Psoas muscle (tissue), 7 donors: ENCODE measurements at regions not wholly inside any gene's neighbourhood (a gene's known extent, or its start where the extent isn't known, plus 50 kb on each side); places are given as distances from the start of the nearest gene placed in this dataset.

Source experiments
- ATAC-seq, 4 donors: fragments of 200-7000 bp; cut with Tn5 transposase; one replicate each; pipeline ENCODE4 v1.9.1; 2020; ENCODE audit warnings: moderate library complexity in 3 of 4, mild to moderate bottlenecking in 2 of 4
- DNase-seq, 2 donors: peaks; one replicate each; pipeline ENCODE4 v3.0.0-alpha.2; 2020
- H3K27ac ChIP-seq: fragments of 200-600 bp; one replicate; pipeline ENCODE4 v1.8.0; 2022
- H3K27me3 ChIP-seq, 3 donors: fragments of 200-600 bp in 1 of 3; one replicate each; pipeline versions ENCODE4 v1.6.1 to v1.8.0; 2013 to 2022; ENCODE audit warnings: low read length in 2 of 3, mild to moderate bottlenecking in 2 of 3, moderate library complexity in 1 of 3; ENCODE audit not compliant: insufficient read depth in 3 of 3
- H3K36me3 ChIP-seq, 2 donors: fragments of 200-600 bp in 1 of 2; one replicate each; pipeline versions ENCODE4 v1.6.1 to v1.8.0; 2013 to 2022; ENCODE audit warnings: low read depth in 1 of 2, mild to moderate bottlenecking in 1 of 2, moderate library complexity in 1 of 2; ENCODE audit not compliant: insufficient read depth in 1 of 2
- H3K4me1 ChIP-seq: fragments of 200-600 bp; one replicate; pipeline ENCODE4 v1.8.0; 2022
- H3K4me3 ChIP-seq: fragments of 200-600 bp; one replicate; pipeline ENCODE4 v1.8.0; 2022; ENCODE audit warnings: mild to moderate bottlenecking
- H3K9me3 ChIP-seq: fragments of 200-600 bp; one replicate; pipeline ENCODE4 v1.8.0; 2022
- CTCF ChIP-seq: fragments of 200-600 bp; IDR thresholded peaks from one replicate; pipeline ENCODE4 v1.8.0; 2022; ENCODE audit warnings: antibody characterized with exemption
- WGBS, 3 donors: extraction: QIAGEN DNeasy Blood & Tissue Kit; methylation state at CpG; one replicate each; pipeline versions ENCODE4 v1.1.6 to v1.1.7; 2013; 5-methylcytosine and 5-hydroxymethylcytosine counted together
- intact Hi-C, 2 donors: fragments of 100-400 bp; cut with DNase I; formaldehyde crosslinking; loops; one replicate each; pipeline versions ENCODE4 v1.11.0 to v1.14.2; 2022
- donor health status: healthy with polysubstance abuse.
- donor health status: DM: no; HTN: no; CAD: no; lungs with moderate emphysema.
- donor health status: Bipolar disorder and iron deficiency.
- donor health status: healthy.
- donor health status: DM: yes; HTN: yes; CAD: no.
- donor health status: DM: no; HTN: no; CAD: no.
- donor health status: DM: yes; HTN: yes; CAD: no.

- no peak overlapping the region for H3K4me3 ChIP-seq
- ATAC-seq, result no peak
- H3K27ac ChIP-seq, result no peak overlapping the region
- WGBS, 3 donors, result 89 to 91% (median 90%) methylated on average over 3 of the region's 3 CpGs
- no peaks in the 10 kb centered on the region for H3K36me3 ChIP-seq
- TF ChIP-seq CTCF, result no peak
- H3K27me3 ChIP-seq, result no peaks in the 10 kb centered on the region
- no peaks in the 10 kb centered on the region for H3K9me3 ChIP-seq
- DNase-seq, result no peak
- intact Hi-C loops, result no loop called here
- H3K4me1 ChIP-seq, result no peaks in the 10 kb centered on the region
These were observed 90.3 kb upstream of the FRG1 start for GRCh38 chr4:189850239-189850856.

- no peak for TF ChIP-seq CTCF
- Histone ChIP-seq H3K27ac (no peak overlapping the region), H3K4me3 (no peak overlapping the region), H3K27me3 (no peaks in the 10 kb centered on the region), H3K9me3 (no peaks in the 10 kb centered on the region), H3K36me3 (no peaks in the 10 kb centered on the region), H3K4me1 (no peaks in the 10 kb centered on the region)
- DNase-seq, result no peak
- WGBS, 3 donors, result 74 to 81% (median 76%) methylated on average over 4 of the region's 4 CpGs
- no peak for ATAC-seq
- intact Hi-C loops, result no loop called here
These were observed 82.2 kb upstream of the FRG1 start for GRCh38 chr4:189858435-189858834.

DNA sequence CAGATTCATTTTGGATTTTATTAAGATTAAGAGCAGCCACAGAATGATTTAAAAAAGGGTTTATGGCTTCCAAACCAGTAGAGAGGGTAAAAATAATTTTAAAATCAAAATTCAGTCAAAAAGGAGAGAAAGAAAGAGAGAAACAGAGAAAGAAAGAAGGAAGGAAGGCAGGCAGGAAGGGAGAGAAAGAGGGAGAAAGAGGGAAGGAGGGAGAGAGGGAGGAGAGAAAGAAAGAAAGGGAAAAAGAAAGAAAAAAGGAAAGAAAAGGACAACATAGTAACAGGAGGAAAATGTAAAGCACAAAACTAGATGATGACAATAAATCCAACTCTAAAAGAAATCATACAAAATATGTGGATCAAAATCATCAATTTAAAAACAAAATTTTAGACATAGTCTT lies 79.6 kb upstream of the FRG1 start:
- no peak overlapping the region for H3K4me3 ChIP-seq
- no peaks in the 10 kb centered on the region for H3K36me3 ChIP-seq
- intact Hi-C loops, result no loop called here
- no peaks in the 10 kb centered on the region for H3K4me1 ChIP-seq
- TF ChIP-seq CTCF, result no peak
- no peaks in the 10 kb centered on the region for H3K27me3 ChIP-seq
- no peak for ATAC-seq
- no peaks in the 10 kb centered on the region for H3K9me3 ChIP-seq
- H3K27ac ChIP-seq, result no peak overlapping the region
- no peak for DNase-seq

DNA sequence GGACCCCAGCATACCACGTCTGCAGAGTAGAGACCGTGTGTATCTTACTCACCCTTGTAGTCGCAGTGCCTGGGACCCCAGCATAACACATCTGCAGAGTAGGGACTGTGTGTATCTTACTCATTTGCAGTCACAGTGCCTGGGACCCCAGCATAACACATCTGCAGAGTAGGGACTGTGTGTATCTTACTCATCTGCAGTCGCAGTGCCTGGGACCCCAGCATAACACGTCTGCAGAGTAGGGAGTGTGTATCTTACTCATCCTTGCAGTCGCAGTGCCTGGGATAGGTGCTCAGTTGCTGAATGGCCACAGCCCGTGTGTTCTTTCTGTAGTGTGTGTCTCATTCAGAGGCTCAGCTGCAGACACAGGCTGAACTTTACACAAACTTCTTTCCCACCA lies 71.4 kb upstream of the FRG1 start:
- DNase-seq (no peak), ATAC-seq (no peak)
- TF ChIP-seq CTCF, result no peak
- no peaks in the 10 kb centered on the region for H3K4me1 ChIP-seq
- no peaks in the 10 kb centered on the region for H3K27me3 ChIP-seq
- WGBS, 3 donors, result 53 to 73% (median 54%) methylated on average over 6 to 7 of the region's 7 CpGs
- H3K36me3 ChIP-seq, result no peaks in the 10 kb centered on the region
- no peak overlapping the region for H3K27ac ChIP-seq
- no peak overlapping the region for H3K4me3 ChIP-seq
- H3K9me3 ChIP-seq, result no peaks in the 10 kb centered on the region
- intact Hi-C loops, result no loop called here

DNA sequence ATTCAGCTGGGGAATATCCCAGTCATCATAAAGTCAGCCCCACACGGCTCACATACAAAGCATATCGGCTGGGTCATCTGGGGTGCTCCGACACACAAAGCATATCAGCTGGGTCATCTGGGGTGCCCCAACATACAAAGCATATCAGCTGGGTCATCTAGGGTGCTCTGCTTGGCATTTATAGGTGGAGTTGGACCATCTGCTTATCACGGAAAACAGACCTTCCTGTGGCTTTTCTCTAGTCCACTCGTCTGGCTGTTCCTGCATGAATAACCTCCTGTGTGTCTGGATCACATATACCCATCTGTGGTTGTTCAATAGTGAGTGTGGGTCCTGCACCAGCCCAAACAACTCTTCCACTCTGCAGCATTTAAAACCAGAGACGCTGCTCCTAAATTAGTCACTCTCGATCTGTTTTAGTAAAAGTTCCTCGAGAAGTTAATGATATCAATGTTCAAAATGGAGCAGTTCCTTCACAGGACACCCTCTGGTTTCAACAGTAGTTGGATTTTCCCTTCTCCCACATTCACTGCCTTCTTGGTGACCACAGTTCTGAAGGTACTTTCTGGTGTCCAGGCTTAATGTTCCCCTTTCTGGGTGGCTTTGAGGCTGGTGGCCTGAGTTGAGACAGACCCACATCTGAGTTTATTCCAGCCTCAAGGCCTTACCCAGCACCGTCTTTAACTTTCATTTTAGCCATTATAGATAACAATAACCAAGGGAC lies 70.0 kb upstream of the FRG1 start:
- no peaks in the 10 kb centered on the region for H3K27me3 ChIP-seq
- ATAC-seq (no peak), DNase-seq (no peak)
- H3K4me3 ChIP-seq, result no peak overlapping the region
- H3K9me3 ChIP-seq, result no peaks in the 10 kb centered on the region
- 83 to 88% (median 87%) methylated on average over 9 of the region's 9 CpGs for WGBS, 3 donors
- TF ChIP-seq CTCF, result no peak
- H3K4me1 ChIP-seq, result no peaks in the 10 kb centered on the region
- H3K36me3 ChIP-seq, result no peaks in the 10 kb centered on the region
- H3K27ac ChIP-seq, result no peak overlapping the region
- intact Hi-C loops, result no loop called here
